SU-DHL-6 (cell line): ENCODE measurements at regions not wholly inside any gene's neighbourhood (a gene's known extent, or its start where the extent isn't known, plus 50 kb on each side); places are given as distances from the start of the nearest gene placed in this dataset.

Source experiments
- CTCF ChIP-seq: fragments of 200-600 bp; sonication (generic); IDR thresholded peaks from one replicate; pipeline ENCODE4 v1.5.1; 2017; ENCODE audit warnings: antibody characterized with exemption, mild to moderate bottlenecking, low read length, moderate library complexity; ENCODE audit not compliant: insufficient read depth, poor library complexity, severe bottlenecking
- EZH2phosphoT487 ChIP-seq: fragments of 200-600 bp; sonication (generic), shearing (Covaris generic); conservative IDR thresholded peaks from 2 replicates; pipeline ENCODE4 v1.6.1; 2018; ENCODE audit warnings: mild to moderate bottlenecking, antibody characterized with exemption, low read length, moderate library complexity, mixed read lengths

GRCh38 chr3:25960776-25961175 is 170.9 kb downstream of the OXSM start:
- no peak for TF ChIP-seq CTCF
- no peak for TF ChIP-seq EZH2phosphoT487
